B cell (primary cell): ENCODE measurements at regions not wholly inside any gene's neighbourhood (a gene's known extent, or its start where the extent isn't known, plus 50 kb on each side); places are given as distances from the start of the nearest gene placed in this dataset.

Source experiments
- EZH2 ChIP-seq: IDR thresholded peaks from 2 replicates; pipeline ENCODE4 v1.6.1; 2012; ENCODE audit warnings: borderline replicate concordance, low read depth, mild to moderate bottlenecking, moderate library complexity, low read length; ENCODE audit not compliant: insufficient read depth, poor library complexity, severe bottlenecking
- TF ChIP-seq, protein P1 (sequence below): fragments of 200-600 bp; IDR thresholded peaks from one replicate; pipeline ENCODE4 v1.8.0; 2022; ENCODE audit warnings: antibody characterized with exemption, mild to moderate bottlenecking

GRCh38 chr4:14410516-14410915 is 591.8 kb upstream of the CPEB2 start:
- TF ChIP-seq, protein P1, sequence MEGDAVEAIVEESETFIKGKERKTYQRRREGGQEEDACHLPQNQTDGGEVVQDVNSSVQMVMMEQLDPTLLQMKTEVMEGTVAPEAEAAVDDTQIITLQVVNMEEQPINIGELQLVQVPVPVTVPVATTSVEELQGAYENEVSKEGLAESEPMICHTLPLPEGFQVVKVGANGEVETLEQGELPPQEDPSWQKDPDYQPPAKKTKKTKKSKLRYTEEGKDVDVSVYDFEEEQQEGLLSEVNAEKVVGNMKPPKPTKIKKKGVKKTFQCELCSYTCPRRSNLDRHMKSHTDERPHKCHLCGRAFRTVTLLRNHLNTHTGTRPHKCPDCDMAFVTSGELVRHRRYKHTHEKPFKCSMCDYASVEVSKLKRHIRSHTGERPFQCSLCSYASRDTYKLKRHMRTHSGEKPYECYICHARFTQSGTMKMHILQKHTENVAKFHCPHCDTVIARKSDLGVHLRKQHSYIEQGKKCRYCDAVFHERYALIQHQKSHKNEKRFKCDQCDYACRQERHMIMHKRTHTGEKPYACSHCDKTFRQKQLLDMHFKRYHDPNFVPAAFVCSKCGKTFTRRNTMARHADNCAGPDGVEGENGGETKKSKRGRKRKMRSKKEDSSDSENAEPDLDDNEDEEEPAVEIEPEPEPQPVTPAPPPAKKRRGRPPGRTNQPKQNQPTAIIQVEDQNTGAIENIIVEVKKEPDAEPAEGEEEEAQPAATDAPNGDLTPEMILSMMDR: no peak
- no peak for TF ChIP-seq EZH2
